PC-9 (cell line): ENCODE measurements at regions not wholly inside any gene's neighbourhood (a gene's known extent, or its start where the extent isn't known, plus 50 kb on each side); places are given as distances from the start of the nearest gene placed in this dataset.

Experiments used
- BruUV-seq: library from RNA; stranded (reverse); fragments of 400-500 nt; replicated peaks from 2 replicates; lab custom pipeline; 2021; lab: Mats Ljungman, UMichigan
- CTCF ChIA-PET: fragments of 300-600 bp; sonication (Branson Sonifier 250); formaldehyde crosslinking; loops from one replicate; lab custom pipeline; 2022; ENCODE audit warnings: antibody characterized with exemption; lab: Charles Lee
- POLR2A ChIA-PET: fragments of 300-600 bp; sonication (Branson Sonifier 250); formaldehyde crosslinking; loops from one replicate; lab custom pipeline; 2022; ENCODE audit warnings: antibody characterized with exemption; ENCODE audit not compliant: unreplicated experiment; lab: Charles Lee
- DNase-seq, 2 experiments: peaks; one replicate each; pipeline versions ENCODE4 v3.0.0 to v3.0.0-alpha.2; 2015 to 2022; ENCODE audit warnings: mixed read lengths in 1 of 2
- H2AFZ ChIP-seq: fragments of 200-600 bp; sonication (generic); 2 replicates; pipeline ENCODE4 v1.8.1; 2017; ENCODE audit warnings: antibody characterized with exemption
- H3F3A ChIP-seq: fragments of 200-600 bp; sonication (generic); 2 replicates; pipeline ENCODE4 v1.8.1; 2017; ENCODE audit warnings: antibody characterized with exemption, mild to moderate bottlenecking, low read depth; ENCODE audit not compliant: insufficient read depth
- H3K27ac ChIP-seq: fragments of 200-600 bp; sonication (generic); 2 replicates; pipeline ENCODE4 v1.6.1; 2016; ENCODE audit warnings: mixed run types
- H3K27me3 ChIP-seq: fragments of 200-600 bp; sonication (generic); 2 replicates; pipeline ENCODE4 v1.6.1; 2016; ENCODE audit warnings: low read depth, mixed run types; ENCODE audit not compliant: insufficient read depth
- H3K36me3 ChIP-seq: fragments of 200-600 bp; sonication (generic); 2 replicates; pipeline ENCODE4 v1.6.1; 2016; ENCODE audit warnings: low read depth, mixed run types
- H3K4me1 ChIP-seq: fragments of 200-600 bp; sonication (generic); replicated peaks from 2 replicates; pipeline ENCODE4 v1.6.1; 2016; ENCODE audit warnings: mixed run types; ENCODE audit not compliant: insufficient read depth
- H3K4me2 ChIP-seq: fragments of 200-600 bp; sonication (generic); 2 replicates; pipeline ENCODE4 v1.6.1; 2017; ENCODE audit warnings: mixed run types
- H3K4me3 ChIP-seq: fragments of 200-600 bp; sonication (generic); 2 replicates; pipeline ENCODE4 v1.6.1; 2016; ENCODE audit warnings: mixed run types
- H3K79me2 ChIP-seq: fragments of 200-600 bp; sonication (generic); 2 replicates; pipeline ENCODE4 v1.6.1; 2017; ENCODE audit warnings: low read depth, mixed run types
- H3K9me2 ChIP-seq: fragments of 200-600 bp; sonication (generic); 2 replicates; pipeline ENCODE4 v1.8.1; 2017; ENCODE audit warnings: mild to moderate bottlenecking; ENCODE audit not compliant: insufficient read depth
- H3K9me3 ChIP-seq: fragments of 200-600 bp; sonication (generic); 2 replicates; pipeline ENCODE4 v1.8.1; 2016; ENCODE audit warnings: low read depth; ENCODE audit not compliant: insufficient read depth
- H4K20me1 ChIP-seq: fragments of 200-600 bp; sonication (generic); 2 replicates; pipeline ENCODE4 v1.8.1; 2017; ENCODE audit not compliant: insufficient read depth
- CTCF ChIP-seq: fragments of 200-600 bp; sonication (generic); conservative IDR thresholded peaks from 2 replicates; pipeline ENCODE4 v1.6.1; 2017; ENCODE audit warnings: mixed run types, antibody characterized with exemption, mild to moderate bottlenecking, moderate library complexity
- EZH2 ChIP-seq: fragments of 200-600 bp; sonication (generic); IDR thresholded peaks from 2 replicates; pipeline ENCODE4 v1.8.0; 2017; ENCODE audit warnings: antibody characterized with exemption, low read depth
- intact Hi-C: fragments of 100-400 bp; cut with micrococcal nuclease; formaldehyde crosslinking; loops from one replicate; pipeline ENCODE4 v1.10.0; 2022; ENCODE audit not compliant: unreplicated experiment

GRCh38 chr5:2011481-2012411, 129.0 kb upstream of the IRX4 start:
- no peak overlapping the region for H3K4me2 ChIP-seq
- H3K27me3 ChIP-seq, result peaks cover 99% of the 10 kb centered on the region
- no peaks in the 10 kb centered on the region for H3K4me1 ChIP-seq
- H4K20me1 ChIP-seq, result no peaks in the 10 kb centered on the region
- no peaks in the 10 kb centered on the region for H3K79me2 ChIP-seq
- no peaks in the 10 kb centered on the region for H3K9me3 ChIP-seq
- no peak overlapping the region for H3K4me3 ChIP-seq
- H2AFZ ChIP-seq, result no peak overlapping the region
- intact Hi-C loops, result no loop called here
- TF ChIP-seq EZH2 (no peak), CTCF (no peak)
- H3K9me2 ChIP-seq, result no peaks in the 10 kb centered on the region
- no peak overlapping the region for H3K27ac ChIP-seq
- no peak for DNase-seq
- POLR2A ChIA-PET, result no interaction called here
- no TSS peak for BruUV-seq
- no peaks in the 10 kb centered on the region for H3K36me3 ChIP-seq
- CTCF ChIA-PET, result no interaction called here
- H3F3A ChIP-seq, result no peaks in the 10 kb centered on the region

GRCh38 chr5:2010940-2011339, 128.2 kb upstream of the IRX4 start:
- Histone ChIP-seq H3K79me2 (no peaks in the 10 kb centered on the region), H4K20me1 (no peaks in the 10 kb centered on the region), H2AFZ (no peak overlapping the region), H3K4me1 (no peaks in the 10 kb centered on the region), H3F3A (no peaks in the 10 kb centered on the region), H3K27me3 (peaks cover 99% of the 10 kb centered on the region), H3K27ac (no peak overlapping the region), H3K4me3 (no peak overlapping the region), H3K4me2 (no peak overlapping the region), H3K9me2 (no peaks in the 10 kb centered on the region), H3K9me3 (no peaks in the 10 kb centered on the region), H3K36me3 (no peaks in the 10 kb centered on the region)
- ChIA-PET CTCF (no interaction called here), POLR2A (no interaction called here)
- intact Hi-C loops, result no loop called here
- DNase-seq, result no peak
- no TSS peak for BruUV-seq
- TF ChIP-seq CTCF, result no peak
- TF ChIP-seq EZH2, result no peak

GRCh38 chr5:2009986-2010914, 127.5 kb upstream of the IRX4 start:
- POLR2A ChIA-PET, result no interaction called here
- CTCF ChIA-PET, result no interaction called here
- no TSS peak for BruUV-seq
- no peak overlapping the region for H3K27ac ChIP-seq
- H2AFZ ChIP-seq, result no peak overlapping the region
- TF ChIP-seq EZH2, result peak; percentile 37; the same call in 1 of the 2 replicates
- no peak for TF ChIP-seq CTCF
- no peak for DNase-seq
- intact Hi-C loops, result no loop called here
- H3K9me3 ChIP-seq, result no peaks in the 10 kb centered on the region
- no peaks in the 10 kb centered on the region for H4K20me1 ChIP-seq
- H3K4me1 ChIP-seq, result no peaks in the 10 kb centered on the region
- H3F3A ChIP-seq, result no peaks in the 10 kb centered on the region
- H3K36me3 ChIP-seq, result no peaks in the 10 kb centered on the region
- peaks cover 100% of the 10 kb centered on the region for H3K27me3 ChIP-seq
- no peak overlapping the region for H3K4me3 ChIP-seq
- H3K4me2 ChIP-seq, result no peak overlapping the region
- H3K9me2 ChIP-seq, result no peaks in the 10 kb centered on the region
- no peaks in the 10 kb centered on the region for H3K79me2 ChIP-seq
